ENCODE measurements at regions not wholly inside any gene's neighbourhood (a gene's known extent, or its start where the extent isn't known, plus 50 kb on each side); places are given as distances from the start of the nearest gene placed in this dataset.
"Not testable (repeated sequence)": the region's sequence is repeated elsewhere in the genome, so short reads cannot be mapped to it uniquely, and the experiment has no call there.

DNA sequence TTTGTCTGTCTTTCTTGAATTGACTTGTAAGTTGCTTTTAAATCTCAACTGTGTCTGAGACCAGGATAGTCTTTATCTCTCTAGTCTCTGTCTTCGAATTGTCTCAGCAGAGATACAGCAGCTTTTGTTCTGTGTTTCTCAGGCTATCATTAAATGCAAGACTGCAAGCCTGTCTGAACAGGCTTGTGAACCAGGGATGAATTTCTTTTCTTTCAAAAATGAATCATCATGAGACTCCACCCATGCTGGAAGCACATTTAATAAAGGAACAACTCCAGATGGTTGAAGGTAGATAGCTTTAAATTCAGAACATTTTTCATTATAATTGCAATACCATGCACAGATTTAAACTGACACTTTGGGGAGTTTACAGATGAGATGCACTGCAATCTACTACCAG, 155.9 kb downstream of the SEC23IP start:
- no peak for DNase-seq (ENCODE audit: low spot score)

DNA sequence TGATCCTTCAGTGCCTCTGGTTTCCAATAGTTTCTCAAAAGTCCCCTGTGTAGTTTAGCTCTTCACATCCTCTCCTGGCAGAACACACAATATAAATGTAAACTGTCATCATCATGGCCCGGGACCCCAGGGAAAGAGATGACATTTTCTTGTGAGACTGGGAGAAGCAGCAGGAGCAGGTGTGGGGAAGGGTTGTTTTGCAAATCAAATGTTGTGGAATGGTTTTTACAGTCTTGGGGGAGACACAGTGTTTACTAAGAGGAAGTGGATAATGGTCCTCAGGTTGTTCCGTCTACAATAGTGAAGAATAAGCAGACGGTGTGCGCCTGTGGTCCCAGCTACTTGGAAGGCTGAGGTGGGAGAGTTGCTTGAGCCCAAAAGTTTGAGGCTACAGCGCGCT, 159.1 kb downstream of the SEC23IP start:
- DNase-seq (ENCODE audit: low spot score) = no peak

DNA sequence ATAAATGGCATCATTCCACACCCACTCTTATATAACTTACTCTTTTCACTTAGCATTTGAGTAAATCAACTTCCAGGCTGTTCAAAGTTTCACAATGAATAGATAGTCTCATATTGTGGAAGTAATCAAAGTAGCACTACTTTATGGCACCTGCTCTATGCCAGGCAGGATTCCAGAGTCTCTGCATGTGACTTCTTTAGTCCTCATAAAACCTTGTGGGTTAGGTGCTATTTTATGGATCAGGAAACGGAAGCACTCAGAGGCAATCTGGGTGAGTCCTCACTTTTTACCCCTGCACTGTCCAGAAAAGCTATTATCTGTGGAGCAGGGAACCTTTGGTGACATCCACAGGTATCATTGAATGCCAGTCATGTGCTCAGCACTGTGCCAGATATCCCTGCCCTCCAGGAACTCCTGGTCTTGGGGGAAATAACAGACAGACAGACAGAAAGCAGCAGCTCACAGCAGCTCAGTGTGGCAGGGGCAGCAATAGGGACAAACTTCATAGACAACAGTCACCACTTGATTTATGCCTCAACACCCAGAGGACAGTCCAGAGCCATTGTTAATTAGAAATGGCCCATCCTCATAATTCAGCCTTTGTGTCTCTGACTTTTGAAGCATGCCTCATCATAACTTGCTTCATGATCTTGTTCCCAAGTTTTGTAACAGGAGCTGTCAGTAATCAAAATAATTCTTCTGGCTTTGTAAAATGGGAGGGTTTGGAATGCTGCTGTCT, 160.6 kb downstream of the SEC23IP start:
- no peak for DNase-seq (ENCODE audit: low spot score)

DNA sequence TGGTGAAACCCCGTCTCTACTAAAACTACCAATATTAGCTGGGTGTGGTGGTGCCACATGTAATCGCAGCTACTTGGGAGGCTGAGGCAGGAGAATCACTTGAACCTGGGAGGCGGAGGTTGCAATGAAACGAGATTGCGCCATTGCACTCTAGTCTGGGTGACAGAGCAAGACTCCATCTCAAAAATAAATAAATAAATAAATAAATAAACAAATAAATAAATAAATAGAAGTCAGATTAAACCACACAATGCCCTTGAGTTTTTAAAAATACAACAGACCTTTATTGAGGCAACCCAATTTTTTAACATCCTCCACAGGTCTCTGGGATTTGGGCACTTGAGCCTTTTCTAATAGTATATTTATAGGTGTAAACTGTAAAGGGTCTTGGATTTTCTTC, 167.3 kb downstream of the SEC23IP start:
- DNase-seq (ENCODE audit: low spot score) = not testable (repeated sequence)

DNA sequence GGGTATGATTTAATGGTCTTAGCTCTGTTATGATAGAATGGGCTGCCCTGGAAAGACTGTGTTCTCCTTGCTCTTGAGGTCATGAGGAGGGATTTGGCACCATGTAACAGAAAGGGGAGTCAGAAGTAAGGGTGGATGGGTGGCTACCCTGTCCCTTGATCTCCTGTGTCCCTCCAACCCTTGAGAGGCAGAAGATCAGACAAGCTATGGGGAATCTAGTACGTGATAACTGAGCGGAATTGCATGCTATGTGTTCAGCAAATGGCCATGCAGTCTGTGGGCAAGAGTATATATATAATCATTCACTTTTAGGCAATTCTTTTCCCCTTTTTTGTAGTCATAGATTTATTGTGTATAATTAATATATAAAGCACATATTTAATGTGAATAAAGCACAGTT, 174.9 kb downstream of the SEC23IP start:
- no peak for DNase-seq (ENCODE audit: low spot score)

DNA sequence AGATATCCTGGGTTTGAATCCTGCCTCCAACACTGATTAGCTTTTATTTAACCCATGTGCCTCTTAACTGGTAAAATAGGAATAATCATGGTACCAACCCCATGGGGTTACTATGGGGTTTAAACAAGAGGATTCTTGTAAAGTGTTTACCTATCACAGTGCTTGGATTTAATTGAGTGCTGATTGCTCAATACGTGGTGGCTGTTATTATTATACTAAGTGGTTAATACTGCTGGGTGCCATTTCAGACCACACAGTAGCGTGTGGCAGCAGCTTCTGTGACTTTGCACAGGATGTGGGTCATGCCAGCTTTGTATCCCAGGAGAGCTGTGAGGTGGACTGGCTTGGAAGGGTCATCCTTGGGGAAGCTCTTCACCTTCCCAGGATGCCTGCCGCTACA, 177.2 kb downstream of the SEC23IP start:
- no peak for DNase-seq (ENCODE audit: low spot score)

DNA sequence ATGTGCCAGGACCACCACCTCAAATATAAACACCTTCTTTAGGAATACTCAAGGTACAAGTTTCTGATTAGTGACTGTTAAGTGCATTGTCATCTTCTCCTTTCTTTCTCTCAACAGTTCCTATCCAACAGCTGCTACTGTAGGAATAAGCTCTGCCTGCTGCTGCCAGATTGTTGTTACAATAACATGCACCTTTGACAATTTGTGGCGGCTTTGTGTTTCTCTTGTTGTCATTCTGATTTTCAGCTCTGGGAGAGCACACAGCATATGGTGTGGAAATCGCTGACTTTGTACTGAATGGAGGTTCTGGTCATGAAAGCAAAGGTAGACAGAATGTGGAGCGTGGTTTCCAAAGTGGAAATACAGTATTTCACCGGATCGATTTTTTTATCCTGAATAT, 182.8 kb downstream of the SEC23IP start:
- DNase-seq (ENCODE audit: low spot score) = no peak

DNA sequence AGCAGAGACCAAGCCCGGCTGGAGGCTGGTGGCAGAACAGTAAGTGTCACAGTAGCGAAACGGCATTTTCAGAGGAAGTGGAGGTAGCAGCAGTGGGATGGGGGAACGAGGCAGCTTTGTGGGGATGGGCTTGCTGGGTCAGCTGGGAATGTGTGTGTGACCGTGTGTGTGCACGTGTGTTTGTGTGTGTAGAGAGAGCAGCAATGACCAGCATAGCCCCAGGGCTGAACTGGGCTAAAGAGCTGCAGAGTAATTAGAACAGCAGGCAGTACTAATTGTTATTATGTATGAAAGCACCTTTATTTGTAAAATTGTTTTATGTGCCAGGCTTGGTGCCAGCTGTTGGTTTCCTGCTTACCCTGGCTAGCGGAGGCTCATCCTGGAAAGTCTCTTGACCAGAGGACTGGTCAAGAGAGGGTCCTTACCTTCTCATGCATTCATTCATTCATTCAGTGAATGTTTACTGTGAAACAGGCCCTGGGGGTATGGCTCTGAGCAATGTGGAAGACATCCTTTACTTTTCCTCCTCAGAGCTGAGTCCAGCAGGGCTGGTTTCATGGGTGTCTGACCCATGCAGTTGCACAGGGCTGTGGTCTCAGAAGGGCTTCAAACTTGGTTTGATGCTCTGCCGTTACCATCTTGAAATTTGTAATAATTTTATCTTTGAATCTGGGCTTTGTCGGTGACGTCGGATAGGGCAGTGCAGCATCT, 184.6 kb downstream of the SEC23IP start:
- DNase-seq (ENCODE audit: low spot score) = no peak

DNA sequence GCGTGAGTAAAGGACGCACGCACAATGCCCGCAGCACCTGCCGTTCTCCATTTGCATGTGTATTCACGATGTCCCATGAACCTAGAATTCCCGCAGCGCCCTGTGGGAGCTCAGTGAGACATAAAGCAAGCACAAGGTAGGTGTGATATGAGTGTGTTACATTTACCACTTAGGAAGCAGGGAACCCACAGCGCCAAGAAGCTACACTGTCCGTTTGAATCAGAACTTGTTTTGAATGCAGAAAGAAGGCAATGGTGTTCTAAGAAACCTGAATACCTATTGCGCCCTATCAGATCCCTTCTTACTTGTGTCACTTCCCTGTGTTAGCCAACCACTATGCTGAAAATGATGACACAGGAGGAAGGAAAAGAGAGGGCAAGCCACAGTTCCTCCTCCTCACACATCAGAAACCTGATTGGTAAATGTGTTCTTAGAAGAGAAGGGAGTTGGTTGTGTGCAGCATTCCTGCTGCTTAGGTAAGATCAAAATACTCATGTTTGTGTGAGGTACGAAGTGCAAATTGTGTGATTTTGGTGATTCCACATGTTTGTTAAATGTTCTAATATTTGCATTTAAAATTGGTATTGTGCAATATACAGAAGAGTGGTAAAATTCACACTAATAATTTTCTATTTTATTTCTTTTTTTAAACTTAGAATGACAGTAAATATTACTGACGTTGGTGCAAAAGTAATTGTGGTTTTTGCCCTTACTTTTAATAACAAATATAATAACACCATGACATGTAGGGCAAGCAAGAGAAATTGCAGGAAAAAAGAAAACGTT, 185.4 kb downstream of the SEC23IP start:
- DNase-seq (ENCODE audit: low spot score) = no peak

DNA sequence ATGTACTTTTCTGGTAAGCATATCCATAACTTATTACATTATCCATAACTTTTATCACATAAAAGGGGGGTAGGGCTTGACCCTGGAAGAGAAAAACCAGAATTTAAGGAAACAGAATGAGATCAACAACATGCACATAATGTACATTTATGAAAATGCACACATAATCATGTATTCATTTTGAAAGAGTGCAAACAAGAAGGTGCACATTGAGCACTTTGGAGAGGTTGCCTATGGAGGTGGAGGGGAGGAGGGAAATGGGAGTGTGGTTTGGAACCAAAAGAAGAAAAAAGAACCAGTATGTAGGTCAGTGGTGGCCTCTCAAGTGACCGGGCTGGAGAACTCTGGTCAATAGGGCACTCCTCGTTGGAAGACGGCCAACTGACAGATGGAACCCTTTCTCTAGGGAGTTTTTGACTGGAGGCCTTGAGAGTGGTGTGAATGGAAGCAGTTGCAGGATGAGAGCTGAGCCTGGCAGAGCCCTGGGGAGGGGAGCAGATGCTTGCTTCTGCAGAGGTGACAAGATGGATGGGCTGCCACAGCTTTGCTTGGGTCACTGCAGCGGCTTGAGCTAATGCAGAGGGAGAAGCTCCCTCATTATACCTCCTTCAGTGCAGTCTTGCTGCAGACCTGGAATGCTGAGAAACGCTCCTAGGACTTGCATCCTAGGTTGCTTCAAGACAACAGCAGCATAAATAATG, 192.7 kb downstream of the SEC23IP start:
- no peak for DNase-seq (ENCODE audit: low spot score)

DNA sequence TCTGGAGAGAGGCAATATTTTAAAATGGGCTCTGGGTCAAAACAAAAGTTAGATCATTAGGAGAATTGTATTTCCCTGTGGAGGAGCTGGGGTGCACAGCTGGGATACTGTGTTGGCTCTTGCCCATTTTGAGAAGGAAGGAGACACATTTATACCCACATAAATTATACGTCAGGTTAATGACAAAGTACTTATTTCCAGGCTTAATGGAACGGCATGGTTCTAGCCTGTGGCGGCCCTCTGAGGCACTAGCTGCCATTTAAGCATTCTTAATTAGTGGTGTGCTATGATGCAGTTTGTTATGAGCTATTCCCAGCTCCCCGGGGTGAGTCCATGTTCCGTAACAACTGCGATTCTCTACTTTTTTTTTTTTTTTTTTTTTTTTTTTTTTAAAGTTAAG, 193.5 kb downstream of the SEC23IP start:
- no peak for DNase-seq (ENCODE audit: low spot score)

DNA sequence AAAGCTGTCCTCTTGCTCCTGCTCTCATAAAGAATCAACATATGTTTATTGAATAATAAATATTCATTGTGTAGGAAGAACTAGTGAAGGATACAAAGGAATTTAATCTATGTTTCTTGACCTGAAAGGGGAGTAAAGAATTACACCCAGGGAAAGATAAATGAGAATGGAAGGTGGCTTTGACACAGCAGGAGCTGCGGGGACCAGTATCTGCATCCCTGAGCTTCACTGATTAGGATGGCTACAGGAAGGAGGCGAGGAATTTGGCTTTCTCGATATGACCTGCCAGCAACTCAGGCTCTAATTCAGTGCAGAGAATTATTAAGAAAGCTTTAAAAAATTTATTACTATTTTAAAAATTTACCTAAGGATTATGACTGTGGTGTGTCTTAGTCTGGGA, 194.6 kb downstream of the SEC23IP start:
- no peak for DNase-seq (ENCODE audit: low spot score)

DNA sequence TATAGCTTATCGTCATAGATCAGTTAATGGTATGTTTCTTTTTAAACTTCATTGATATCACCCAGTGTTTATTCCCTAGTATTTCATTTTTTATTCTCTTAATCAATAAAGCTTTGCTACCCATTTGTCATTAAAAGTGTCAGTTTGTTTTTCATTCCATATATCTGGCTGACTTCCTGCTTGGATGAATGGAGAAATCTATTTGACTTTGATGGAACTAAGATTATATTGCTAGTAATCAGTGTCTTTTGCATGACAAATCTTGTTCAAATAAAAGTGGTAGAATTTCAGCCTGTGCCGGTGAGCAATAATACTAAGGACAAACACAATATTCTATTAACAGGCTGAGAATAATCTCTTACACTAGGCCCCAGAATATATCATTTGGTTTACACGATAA, 203.3 kb downstream of the SEC23IP start:
- DNase-seq (ENCODE audit: low spot score) = no peak

DNA sequence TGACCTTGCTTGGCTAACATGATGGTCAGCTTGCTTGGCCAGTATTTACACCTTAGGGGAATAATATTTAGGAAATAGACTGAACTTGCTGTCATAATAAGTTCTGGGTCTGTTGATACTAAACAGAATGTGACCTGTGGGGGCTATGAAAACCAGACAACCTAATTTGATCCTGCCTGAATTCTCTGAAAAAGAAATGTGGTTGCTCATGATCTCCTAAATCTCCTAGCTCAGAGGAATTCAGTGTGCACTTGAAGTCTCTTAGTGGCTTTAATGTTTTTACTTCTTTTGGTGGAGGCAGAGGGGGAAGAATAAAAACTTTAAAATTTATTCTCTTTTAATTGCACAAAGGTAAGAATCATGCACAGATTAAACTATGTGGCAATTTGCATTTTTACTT, 205.2 kb downstream of the SEC23IP start:
- DNase-seq (ENCODE audit: low spot score) = no peak

DNA sequence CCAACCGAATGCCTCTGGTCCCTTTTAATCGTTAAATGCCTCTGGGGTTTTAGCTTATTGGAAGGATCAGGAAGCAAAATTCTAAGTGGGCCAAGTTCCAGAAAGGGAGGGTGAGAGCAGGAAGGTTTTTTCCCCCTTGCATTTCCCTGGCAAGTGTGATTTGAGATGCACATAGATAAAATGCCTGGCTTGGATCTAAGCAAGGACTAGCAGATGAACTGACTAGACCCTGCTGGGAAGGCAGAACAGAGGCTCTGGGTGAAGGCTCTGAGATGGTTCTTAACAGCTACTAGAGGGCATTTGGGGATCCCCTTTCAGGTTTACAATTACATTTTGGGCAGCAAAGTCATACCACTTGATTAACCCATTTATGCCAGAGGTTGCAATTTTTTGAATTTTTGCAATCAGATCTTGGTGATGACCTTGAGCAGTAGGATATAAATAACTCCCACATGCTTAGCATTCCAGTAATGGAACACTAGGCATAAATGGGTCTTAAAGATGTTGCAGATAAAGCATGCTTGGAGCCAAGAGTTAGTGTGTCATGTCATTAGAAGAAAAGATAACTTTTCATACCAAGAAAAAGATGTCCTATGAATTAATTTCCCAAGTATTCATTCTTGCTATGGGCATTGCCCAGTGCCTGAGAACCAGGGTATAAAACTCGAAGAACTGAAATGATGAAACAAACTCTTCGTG, 205.9 kb downstream of the SEC23IP start:
- no peak for DNase-seq (ENCODE audit: low spot score)

DNA sequence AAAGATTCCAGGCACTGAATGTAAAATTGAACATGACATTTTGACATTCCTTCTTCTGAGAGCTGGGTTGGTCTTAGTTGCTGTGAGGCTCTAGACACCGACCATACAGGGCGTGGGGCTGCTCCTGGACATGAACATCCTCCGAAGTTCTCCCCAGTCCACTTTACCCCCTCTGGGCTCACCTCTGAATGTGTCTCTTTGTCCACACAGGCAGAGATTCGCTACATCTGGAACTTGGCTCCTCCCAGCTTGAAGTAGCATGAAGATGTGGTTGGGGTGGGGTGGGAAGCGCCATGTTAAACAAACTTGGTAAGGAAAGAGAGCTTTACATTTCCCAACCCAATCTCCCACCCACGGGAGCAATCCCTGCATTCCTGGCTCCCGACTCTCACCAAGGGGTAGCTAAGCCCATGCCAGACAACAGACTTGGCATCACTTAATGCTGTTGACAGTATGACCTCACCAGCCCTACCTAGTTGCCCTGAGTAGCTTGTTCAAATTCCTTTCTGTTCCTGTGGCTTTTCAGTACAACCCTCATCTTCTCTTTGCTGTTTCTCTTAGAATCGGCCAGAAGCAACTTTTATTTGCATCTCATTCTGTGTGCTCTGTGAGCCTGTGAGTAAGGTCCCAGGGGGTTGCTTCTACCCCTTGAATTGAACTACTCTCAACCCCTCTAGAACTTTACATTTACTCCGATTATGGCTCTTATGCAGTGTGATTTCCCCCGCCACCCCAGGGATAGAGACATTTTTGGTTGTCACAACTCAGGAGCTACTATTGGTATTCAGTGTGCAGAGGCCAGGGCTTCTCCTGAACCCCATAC, 211.4 kb downstream of the SEC23IP start:
- no peak for DNase-seq (ENCODE audit: low spot score)

DNA sequence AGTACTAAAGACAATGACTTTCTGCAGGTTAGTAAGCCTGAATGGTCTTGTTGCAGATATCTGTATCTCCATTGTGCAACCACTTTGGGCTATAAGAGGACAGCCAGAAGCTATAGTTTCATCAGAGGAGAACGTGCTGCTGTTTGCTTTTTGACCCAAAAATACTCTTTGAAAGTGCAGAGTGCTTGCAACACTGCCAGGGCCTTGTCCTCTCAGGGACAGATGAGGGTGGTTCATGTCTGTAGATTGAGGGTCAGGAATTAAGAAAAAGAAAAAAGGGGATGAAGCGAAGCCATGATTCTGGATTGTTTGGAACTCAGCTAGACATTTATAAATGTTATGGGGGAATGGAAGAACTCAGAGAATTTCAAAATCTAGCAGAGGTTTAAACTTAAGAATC, 212.5 kb downstream of the SEC23IP start:
- DNase-seq (ENCODE audit: low spot score) = no peak

DNA sequence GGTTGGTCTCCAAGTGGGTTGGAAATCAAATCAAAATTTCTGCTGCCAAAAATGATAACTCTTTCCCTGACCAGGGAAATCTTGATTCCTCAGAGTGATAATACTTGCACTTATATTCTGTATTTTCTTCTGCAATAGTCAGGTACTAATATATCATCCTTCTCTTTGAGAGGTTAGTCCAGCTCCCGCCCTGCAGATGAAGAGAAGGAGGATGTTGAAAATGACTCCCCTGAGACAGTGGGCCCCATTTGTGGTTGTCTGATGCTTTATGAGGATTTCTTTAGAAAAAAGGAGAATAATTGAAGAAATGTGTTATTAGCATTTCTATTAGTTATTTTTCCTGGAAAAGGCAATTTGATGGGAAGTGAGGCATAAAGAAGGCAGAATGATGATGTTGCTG, 213.0 kb downstream of the SEC23IP start:
- no peak for DNase-seq (ENCODE audit: low spot score)

DNA sequence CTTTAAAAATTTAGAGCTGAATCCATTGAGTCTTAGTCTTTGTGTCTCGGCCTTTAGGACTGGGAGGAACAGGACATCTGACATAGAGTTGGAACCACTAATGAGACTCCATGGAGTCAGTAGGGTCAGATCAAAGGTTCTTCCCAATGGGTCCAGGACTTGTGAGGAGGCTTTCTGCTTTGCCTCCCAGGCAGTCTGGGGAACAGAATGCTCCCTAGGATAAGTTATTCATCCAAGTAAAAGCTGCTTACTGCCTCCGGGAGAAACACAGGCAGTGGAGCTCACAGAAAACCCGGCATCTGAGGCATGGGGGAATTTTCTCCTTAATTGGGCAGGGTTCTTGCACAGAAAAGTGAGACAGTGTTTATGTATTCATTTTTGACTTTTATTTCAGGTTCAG, 216.4 kb downstream of the SEC23IP start:
- DNase-seq (ENCODE audit: low spot score) = no peak

DNA sequence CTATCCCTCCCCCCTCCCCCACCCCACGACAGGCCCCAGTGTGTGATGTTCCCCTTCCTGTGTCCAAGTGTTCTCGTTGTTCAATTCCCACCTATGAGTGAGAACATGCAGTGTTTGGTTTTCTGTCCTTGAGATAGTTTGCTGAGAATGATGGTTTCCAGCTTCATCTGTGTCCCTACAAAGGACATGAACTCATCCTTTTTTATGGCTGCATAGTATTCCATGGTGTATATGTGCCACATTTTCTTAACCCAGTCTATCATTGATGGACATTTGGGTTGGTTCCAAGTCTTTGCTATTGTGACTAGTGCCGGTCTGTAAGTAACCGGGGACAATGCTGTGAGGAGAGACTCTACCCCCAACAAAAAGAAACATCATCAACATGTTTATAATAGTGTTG, 217.2 kb downstream of the SEC23IP start:
- not testable (repeated sequence) for DNase-seq (ENCODE audit: low spot score)

DNA sequence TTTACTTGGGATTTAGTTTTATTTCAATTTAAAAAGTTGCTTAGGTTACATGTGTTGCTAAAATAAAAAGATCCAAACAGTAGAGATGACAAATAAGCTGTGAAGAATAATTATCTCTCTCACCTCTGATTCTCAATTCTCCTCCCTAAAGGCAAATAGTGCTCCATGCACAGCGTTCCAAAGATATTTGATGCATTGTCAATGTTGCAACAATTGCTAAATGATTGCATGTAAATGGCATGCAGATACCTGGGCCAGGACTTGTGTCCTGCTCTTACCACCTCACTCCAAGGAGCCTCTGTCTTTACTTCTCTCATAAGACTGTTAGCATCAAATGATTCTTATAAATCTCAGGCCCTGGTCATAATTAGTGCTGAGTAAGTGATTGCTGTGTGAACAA, 217.7 kb downstream of the SEC23IP start:
- no peak for DNase-seq (ENCODE audit: low spot score)

Measured in mucosa of gallbladder (tissue), 1 donor.